SK-N-SH treated with all-trans-retinoic acid at 6 μM for 48 hours (cell line): ENCODE measurements at regions not wholly inside any gene's neighbourhood (a gene's known extent, or its start where the extent isn't known, plus 50 kb on each side); places are given as distances from the start of the nearest gene placed in this dataset.

Source experiments
- PATZ1 ChIP-seq: fragments of 250-450 bp; sonication (Bioruptor Pico); IDR thresholded peaks from 2 replicates; pipeline ENCODE4 v1.8.0; 2020; ENCODE audit warnings: mild to moderate bottlenecking, moderate library complexity, borderline replicate concordance
- ZC3H10 ChIP-seq: fragments of 250-450 bp; sonication (Bioruptor Pico); IDR thresholded peaks from 2 replicates; pipeline ENCODE4 v1.5.1; 2021; ENCODE audit warnings: mild to moderate bottlenecking, moderate library complexity
- ZFP30 ChIP-seq: fragments of 450-650 bp; formaldehyde crosslinking; IDR thresholded peaks from 2 replicates; pipeline ENCODE4 v1.5.0; 2022; ENCODE audit warnings: mild to moderate bottlenecking, moderate library complexity
- ZNF565 ChIP-seq: fragments of 450-650 bp; formaldehyde crosslinking; conservative IDR thresholded peaks from 2 replicates; pipeline ENCODE4 v1.5.0; 2020; ENCODE audit warnings: low read depth, mild to moderate bottlenecking, moderate library complexity

- no peak for TF ChIP-seq ZC3H10 (CRISPR knock-in tag)
- TF ChIP-seq ZFP30 (CRISPR knock-in tag): no peak
- TF ChIP-seq ZNF565 (CRISPR knock-in tag): no peak
- TF ChIP-seq PATZ1: no peak
Observed at GRCh38 chr3:87901141-87901540, 157.7 kb downstream of the CGGBP1 start.
